NCI-H1694 (cell line): ENCODE measurements at regions not wholly inside any gene's neighbourhood (a gene's known extent, or its start where the extent isn't known, plus 50 kb on each side); places are given as distances from the start of the nearest gene placed in this dataset.
"Not testable (repeated sequence)": the region's sequence is repeated elsewhere in the genome, so short reads cannot be mapped to it uniquely, and the experiment has no call there.

Source experiments
- DNase-seq: peaks from one replicate; lab custom pipeline; 2025; lab: John Stamatoyannopoulos, UW

GRCh38 chr12:67842124-67842523 is 147.1 kb upstream of the IFNG-AS1 start:
- no peak for DNase-seq

- no peak for DNase-seq
Observed at GRCh38 chr12:67843257-67843656, 146.0 kb upstream of the IFNG-AS1 start.

- DNase-seq: no peak
Observed at GRCh38 chr12:67852701-67853100, 136.5 kb upstream of the IFNG-AS1 start.

- DNase-seq: no peak
Observed at GRCh38 chr12:67853204-67853603, 136.0 kb upstream of the IFNG-AS1 start.

- DNase-seq: no peak
Observed at GRCh38 chr12:67854351-67854750, 134.9 kb upstream of the IFNG-AS1 start.

GRCh38 chr12:67855103-67855502 is 134.1 kb upstream of the IFNG-AS1 start:
- DNase-seq: no peak

GRCh38 chr12:67871231-67871630 is 118.0 kb upstream of the IFNG-AS1 start:
- DNase-seq: no peak

GRCh38 chr12:67873355-67873754 is 115.9 kb upstream of the IFNG-AS1 start:
- DNase-seq: no peak

- no peak for DNase-seq
Observed at GRCh38 chr12:67876305-67876915, 112.8 kb upstream of the IFNG-AS1 start.

- no peak for DNase-seq
Observed at GRCh38 chr12:67877727-67878126, 111.5 kb upstream of the IFNG-AS1 start.

- DNase-seq: no peak
Observed at GRCh38 chr12:67879937-67880336, 109.3 kb upstream of the IFNG-AS1 start.

- DNase-seq: no peak
Observed at GRCh38 chr12:67881565-67881964, 107.7 kb upstream of the IFNG-AS1 start.

GRCh38 chr12:67884596-67884995 is 104.7 kb upstream of the IFNG-AS1 start:
- no peak for DNase-seq

GRCh38 chr12:67885375-67886169 is 103.7 kb upstream of the IFNG-AS1 start:
- no peak for DNase-seq

GRCh38 chr12:67887065-67887464 is 102.2 kb upstream of the IFNG-AS1 start:
- DNase-seq: no peak

GRCh38 chr12:67889931-67890330 is 99.3 kb upstream of the IFNG-AS1 start:
- DNase-seq: no peak

- DNase-seq: no peak
Observed at GRCh38 chr12:67890726-67891258, 98.5 kb upstream of the IFNG-AS1 start.

- DNase-seq: no peak
Observed at GRCh38 chr12:67891596-67891995, 97.7 kb upstream of the IFNG-AS1 start.

- DNase-seq: peak; percentile 48
Observed at GRCh38 chr12:67892259-67893021, 96.8 kb upstream of the IFNG-AS1 start.

GRCh38 chr12:67893022-67893580 is 96.1 kb upstream of the IFNG-AS1 start:
- DNase-seq: no peak

GRCh38 chr12:67900418-67900817 is 88.8 kb upstream of the IFNG-AS1 start:
- not testable (repeated sequence) for DNase-seq

- DNase-seq: no peak
Observed at GRCh38 chr12:67909091-67909531, 80.1 kb upstream of the IFNG-AS1 start.
